Activated CD8-positive, alpha-beta memory T cell treated with anti-CD3 and anti-CD28 coated beads, Interleukin-2, amount 50 U/mL, for 24 hours (primary cell): ENCODE measurements at regions not wholly inside any gene's neighbourhood (a gene's known extent, or its start where the extent isn't known, plus 50 kb on each side); places are given as distances from the start of the nearest gene placed in this dataset.
"Not testable (repeated sequence)": the region's sequence is repeated elsewhere in the genome, so short reads cannot be mapped to it uniquely, and the experiment has no call there.

Experiments
- DNase-seq: peaks from one replicate; pipeline ENCODE4 v3.0.0-alpha.2; 2020; ENCODE audit errors: extremely low read depth

GRCh38 chr15:60259469-60259868 is 138.3 kb downstream of the ANXA2 start:
- DNase-seq, result no peak

DNA sequence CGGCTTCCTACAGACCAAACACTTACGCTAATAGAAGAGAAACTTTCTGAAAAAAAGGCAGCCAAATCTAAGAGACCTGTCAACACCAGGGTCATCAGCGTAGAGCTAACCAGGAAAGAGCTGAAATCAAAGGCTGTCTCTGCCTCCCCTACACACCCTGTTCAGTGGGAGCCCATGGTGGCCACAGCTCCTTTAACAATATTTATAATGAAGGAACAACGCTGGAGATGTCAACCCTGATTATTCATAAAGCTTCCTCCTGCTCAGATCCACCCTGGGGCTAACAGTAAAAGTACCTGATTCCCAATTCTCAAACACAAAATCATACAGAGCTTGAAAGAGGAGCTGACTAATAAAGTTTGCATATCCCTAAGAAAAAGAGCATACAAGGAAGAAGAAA is 133.7 kb downstream of the ANXA2 start:
- DNase-seq, result no peak

GRCh38 chr15:60264566-60264965 is 133.2 kb downstream of the ANXA2 start:
- no peak for DNase-seq

DNA sequence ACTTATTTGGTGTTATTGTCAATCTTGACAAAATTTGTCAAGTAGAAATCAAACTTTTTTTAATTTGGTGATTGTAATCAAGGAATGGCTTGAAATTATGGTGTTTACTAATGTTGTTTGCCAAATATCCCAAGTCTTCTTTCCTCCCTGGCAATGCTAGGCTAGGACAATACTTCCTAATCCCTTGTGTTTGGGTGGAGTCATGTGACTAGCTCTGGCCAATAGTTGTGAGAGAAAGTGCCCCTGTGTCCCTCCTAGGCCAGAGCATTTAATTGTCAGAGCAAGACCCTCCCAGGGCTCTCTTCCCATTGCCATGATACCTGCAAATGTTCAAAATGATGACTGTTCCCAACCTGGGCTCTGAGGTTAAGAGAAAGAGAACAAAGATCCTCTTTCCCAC is 132.7 kb downstream of the ANXA2 start:
- DNase-seq, result no peak

DNA sequence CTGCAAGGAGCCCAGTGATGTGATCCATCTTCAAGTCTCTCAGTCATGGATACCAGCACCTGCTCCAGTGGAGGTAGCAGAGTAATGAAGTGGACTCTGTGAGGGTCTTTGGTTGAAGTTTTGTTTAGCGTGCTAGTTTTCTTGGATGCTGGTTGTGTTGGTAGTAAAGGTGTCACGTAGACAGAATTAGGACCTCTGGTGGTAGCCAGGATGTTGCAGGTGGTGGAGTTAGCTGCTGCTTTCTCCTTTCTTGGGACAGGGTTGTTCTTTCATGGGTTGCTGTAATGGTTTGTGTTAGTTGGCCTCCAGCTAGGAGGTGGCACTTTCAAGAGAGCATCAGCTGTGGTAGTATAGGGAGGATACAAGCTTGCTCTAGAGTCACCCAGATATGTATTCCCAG is 125.2 kb downstream of the ANXA2 start:
- DNase-seq, result no peak

- no peak for DNase-seq
Measured at GRCh38 chr15:60275624-60276023, 122.2 kb downstream of the ANXA2 start.

GRCh38 chr15:60278879-60279278 is 118.9 kb downstream of the ANXA2 start:
- no peak for DNase-seq

DNA sequence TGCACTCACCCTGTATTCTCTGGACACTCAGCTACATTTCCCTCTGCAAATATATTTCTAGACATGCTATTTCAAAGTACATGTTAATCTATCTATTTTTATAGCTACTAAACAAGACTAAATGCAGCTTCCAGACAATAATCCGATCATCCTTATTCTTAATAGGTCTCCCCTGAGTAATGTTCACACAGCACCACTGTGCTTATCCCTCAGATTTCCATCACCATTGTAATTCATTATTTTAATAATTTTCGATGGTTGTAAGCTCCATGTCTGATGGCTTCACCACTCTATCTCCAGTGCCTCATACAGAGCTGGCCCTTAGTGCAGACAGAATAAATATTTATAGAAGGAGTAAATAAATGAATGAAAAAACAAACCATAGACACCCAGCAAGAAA is 117.5 kb downstream of the ANXA2 start:
- no peak for DNase-seq

- no peak for DNase-seq
Measured at GRCh38 chr15:60283936-60284335, 113.8 kb downstream of the ANXA2 start.

DNA sequence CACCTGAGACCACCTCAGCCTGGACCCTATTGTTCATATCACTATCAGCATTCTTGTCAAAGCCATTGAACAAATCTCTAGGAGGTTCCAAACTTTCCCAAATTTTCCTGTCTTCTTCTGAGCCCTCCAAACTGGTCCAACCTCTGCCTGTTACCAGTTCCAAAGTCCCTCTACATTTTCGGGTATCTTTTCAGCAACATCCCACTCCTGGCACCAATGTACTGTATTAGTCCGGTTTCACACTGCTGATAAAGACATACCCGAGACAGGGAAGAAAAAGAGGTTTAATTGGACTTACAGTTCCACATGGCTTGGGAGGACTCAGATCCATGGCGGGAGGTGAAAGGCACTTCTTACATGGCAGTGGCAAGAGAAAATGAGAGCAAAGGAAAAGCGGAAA is 101.9 kb downstream of the ANXA2 start:
- not testable (repeated sequence) for DNase-seq

- DNase-seq, result no peak
Measured at GRCh38 chr15:60297047-60297446, 100.7 kb downstream of the ANXA2 start.
